Panc1 (cell line): ENCODE measurements at regions not wholly inside any gene's neighbourhood (a gene's known extent, or its start where the extent isn't known, plus 50 kb on each side); places are given as distances from the start of the nearest gene placed in this dataset.

Source experiments
- ATAC-seq: fragments of 200-7000 bp; cut with Tn5 transposase; 2 replicates; pipeline ENCODE4 v1.9.1; 2020; ENCODE audit warnings: mild to moderate bottlenecking, moderate library complexity
- BruUV-seq: library from RNA; stranded (reverse); fragments of 400-500 nt; replicated peaks from 2 replicates; lab custom pipeline; 2021; lab: Mats Ljungman, UMichigan
- CTCF ChIA-PET: fragments of 300-600 bp; sonication (Branson Sonifier 250); formaldehyde crosslinking; loops from one replicate; lab custom pipeline; 2022; ENCODE audit warnings: antibody characterized with exemption; lab: Charles Lee
- POLR2A ChIA-PET: fragments of 300-600 bp; sonication (Branson Sonifier 250); formaldehyde crosslinking; loops from one replicate; lab custom pipeline; 2022; ENCODE audit warnings: antibody characterized with exemption; lab: Charles Lee
- DNase-seq: peaks from one replicate; pipeline ENCODE4 v3.0.0-alpha.2; 2010; ENCODE audit warnings: low read depth, low spot score
- H3K27ac ChIP-seq: 2 replicates; pipeline ENCODE4 v1.5.1; 2011; ENCODE audit warnings: mild to moderate bottlenecking, low read length, inconsistent platforms
- H3K27me3 ChIP-seq: fragments of 200-500 bp; sonication (Bioruptor generic); 2 replicates; pipeline ENCODE4 v1.6.0; 2014; ENCODE audit warnings: low read length, inconsistent platforms; ENCODE audit not compliant: control insufficient read depth, insufficient read depth
- H3K36me3 ChIP-seq: fragments of 200-500 bp; sonication (Bioruptor generic); 2 replicates; pipeline ENCODE4 v1.5.1; 2014; ENCODE audit warnings: inconsistent platforms, mild to moderate bottlenecking, low read length, moderate library complexity; ENCODE audit not compliant: control insufficient read depth, insufficient read depth
- H3K4me1 ChIP-seq: 2 replicates; pipeline ENCODE4 v1.5.1; 2011; ENCODE audit warnings: inconsistent platforms, mild to moderate bottlenecking, low read length, moderate library complexity; ENCODE audit not compliant: control insufficient read depth, insufficient read depth
- H3K4me3 ChIP-seq, 2 experiments: 2 replicates each; pipeline ENCODE4 v1.5.1; 2011 to 2012; ENCODE audit warnings: low read depth in 2 of 2, low read length in 2 of 2, mild to moderate bottlenecking in 2 of 2, inconsistent platforms in 1 of 2, moderate library complexity in 1 of 2
- H3K9me3 ChIP-seq: fragments of 200-500 bp; sonication (Bioruptor generic); 2 replicates; pipeline ENCODE4 v1.5.1; 2014; ENCODE audit warnings: low read depth, mild to moderate bottlenecking, inconsistent platforms, low read length, moderate library complexity; ENCODE audit not compliant: control insufficient read depth, insufficient read depth
- POLR2AphosphoS5 ChIP-seq: IDR thresholded peaks from 2 replicates; pipeline ENCODE4 v1.6.1; 2012; ENCODE audit warnings: mild to moderate bottlenecking, low read depth, low read length, moderate library complexity
- SIN3A ChIP-seq: IDR thresholded peaks from 2 replicates; pipeline ENCODE4 v1.6.1; 2012; ENCODE audit warnings: low read depth, mild to moderate bottlenecking, low read length, moderate library complexity, borderline replicate concordance; ENCODE audit not compliant: insufficient read depth
- TCF7L2 ChIP-seq: IDR thresholded peaks from 2 replicates; pipeline ENCODE4 v1.6.1; 2011; ENCODE audit warnings: mild to moderate bottlenecking, low read depth, low read length, inconsistent platforms
- in situ Hi-C: cut with HindIII; loops from 2 replicates; pipeline ENCODE4 v1.10.0; 2016; ENCODE audit warnings: low sequenced_read_pairs, low pct_unique_long_range_greater_than_20kb
- intact Hi-C: fragments of 100-400 bp; cut with micrococcal nuclease; formaldehyde crosslinking; loops from one replicate; pipeline ENCODE4 v1.10.0; 2022; ENCODE audit not compliant: unreplicated experiment
- TF ChIP-seq, protein P1 (sequence below), 2 experiments: IDR thresholded peaks; 2 replicates each; pipeline ENCODE4 v1.6.1; 2011 to 2012; ENCODE audit warnings: low read depth in 2 of 2, control low read depth in 1 of 2, low read length in 1 of 2, mild to moderate bottlenecking in 1 of 2, moderate library complexity in 1 of 2; ENCODE audit not compliant: insufficient read depth in 1 of 2
- TF ChIP-seq, protein P2 (sequence below): fragments of 450-650 bp; IDR thresholded peaks from 2 replicates; pipeline ENCODE4 v1.5.1; 2017; ENCODE audit warnings: mild to moderate bottlenecking

- CTCF ChIA-PET, result no interaction called here
- H3K27me3 ChIP-seq, result no peaks in the 10 kb centered on the region
- no peaks in the 10 kb centered on the region for H3K9me3 ChIP-seq
- no peak for TF ChIP-seq SIN3A
- TF ChIP-seq, protein P1, sequence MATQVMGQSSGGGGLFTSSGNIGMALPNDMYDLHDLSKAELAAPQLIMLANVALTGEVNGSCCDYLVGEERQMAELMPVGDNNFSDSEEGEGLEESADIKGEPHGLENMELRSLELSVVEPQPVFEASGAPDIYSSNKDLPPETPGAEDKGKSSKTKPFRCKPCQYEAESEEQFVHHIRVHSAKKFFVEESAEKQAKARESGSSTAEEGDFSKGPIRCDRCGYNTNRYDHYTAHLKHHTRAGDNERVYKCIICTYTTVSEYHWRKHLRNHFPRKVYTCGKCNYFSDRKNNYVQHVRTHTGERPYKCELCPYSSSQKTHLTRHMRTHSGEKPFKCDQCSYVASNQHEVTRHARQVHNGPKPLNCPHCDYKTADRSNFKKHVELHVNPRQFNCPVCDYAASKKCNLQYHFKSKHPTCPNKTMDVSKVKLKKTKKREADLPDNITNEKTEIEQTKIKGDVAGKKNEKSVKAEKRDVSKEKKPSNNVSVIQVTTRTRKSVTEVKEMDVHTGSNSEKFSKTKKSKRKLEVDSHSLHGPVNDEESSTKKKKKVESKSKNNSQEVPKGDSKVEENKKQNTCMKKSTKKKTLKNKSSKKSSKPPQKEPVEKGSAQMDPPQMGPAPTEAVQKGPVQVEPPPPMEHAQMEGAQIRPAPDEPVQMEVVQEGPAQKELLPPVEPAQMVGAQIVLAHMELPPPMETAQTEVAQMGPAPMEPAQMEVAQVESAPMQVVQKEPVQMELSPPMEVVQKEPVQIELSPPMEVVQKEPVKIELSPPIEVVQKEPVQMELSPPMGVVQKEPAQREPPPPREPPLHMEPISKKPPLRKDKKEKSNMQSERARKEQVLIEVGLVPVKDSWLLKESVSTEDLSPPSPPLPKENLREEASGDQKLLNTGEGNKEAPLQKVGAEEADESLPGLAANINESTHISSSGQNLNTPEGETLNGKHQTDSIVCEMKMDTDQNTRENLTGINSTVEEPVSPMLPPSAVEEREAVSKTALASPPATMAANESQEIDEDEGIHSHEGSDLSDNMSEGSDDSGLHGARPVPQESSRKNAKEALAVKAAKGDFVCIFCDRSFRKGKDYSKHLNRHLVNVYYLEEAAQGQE (IDR thresholded peaks at IDR 0.05; ENCODE audit: insufficient read depth in 1 of 2, low read depth in 2 of 2, low read length in 1 of 2), result no peak
- no peak for TF ChIP-seq POLR2AphosphoS5
- TF ChIP-seq TCF7L2, result no peak
- TF ChIP-seq, protein P2, sequence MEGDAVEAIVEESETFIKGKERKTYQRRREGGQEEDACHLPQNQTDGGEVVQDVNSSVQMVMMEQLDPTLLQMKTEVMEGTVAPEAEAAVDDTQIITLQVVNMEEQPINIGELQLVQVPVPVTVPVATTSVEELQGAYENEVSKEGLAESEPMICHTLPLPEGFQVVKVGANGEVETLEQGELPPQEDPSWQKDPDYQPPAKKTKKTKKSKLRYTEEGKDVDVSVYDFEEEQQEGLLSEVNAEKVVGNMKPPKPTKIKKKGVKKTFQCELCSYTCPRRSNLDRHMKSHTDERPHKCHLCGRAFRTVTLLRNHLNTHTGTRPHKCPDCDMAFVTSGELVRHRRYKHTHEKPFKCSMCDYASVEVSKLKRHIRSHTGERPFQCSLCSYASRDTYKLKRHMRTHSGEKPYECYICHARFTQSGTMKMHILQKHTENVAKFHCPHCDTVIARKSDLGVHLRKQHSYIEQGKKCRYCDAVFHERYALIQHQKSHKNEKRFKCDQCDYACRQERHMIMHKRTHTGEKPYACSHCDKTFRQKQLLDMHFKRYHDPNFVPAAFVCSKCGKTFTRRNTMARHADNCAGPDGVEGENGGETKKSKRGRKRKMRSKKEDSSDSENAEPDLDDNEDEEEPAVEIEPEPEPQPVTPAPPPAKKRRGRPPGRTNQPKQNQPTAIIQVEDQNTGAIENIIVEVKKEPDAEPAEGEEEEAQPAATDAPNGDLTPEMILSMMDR, result no peak
- intact Hi-C loops, result no loop called here
- no peak for DNase-seq
- no peak overlapping the region for H3K4me3 ChIP-seq
- ATAC-seq, result no peak
- in situ Hi-C loops, result no loop called here
- no peak overlapping the region for H3K27ac ChIP-seq
- no TSS peak for BruUV-seq
- H3K4me1 ChIP-seq, result no peaks in the 10 kb centered on the region
- POLR2A ChIA-PET, result no interaction called here
- no peaks in the 10 kb centered on the region for H3K36me3 ChIP-seq
Measured at GRCh38 chr5:67699560-67699959, 503.0 kb upstream of the CD180 start.

- no peaks in the 10 kb centered on the region for H3K36me3 ChIP-seq
- TF ChIP-seq POLR2AphosphoS5 (no peak), SIN3A (no peak), TCF7L2 (no peak)
- TF ChIP-seq, protein P1 (IDR thresholded peaks at IDR 0.05; ENCODE audit: insufficient read depth in 1 of 2, low read depth in 2 of 2, low read length in 1 of 2), result no peak
- TF ChIP-seq, protein P2, result no peak
- DNase-seq, result no peak
- intact Hi-C loops, result no loop called here
- H3K4me3 ChIP-seq, result no peak overlapping the region
- ChIA-PET POLR2A (no interaction called here), CTCF (no interaction called here)
- no peak overlapping the region for H3K27ac ChIP-seq
- no peaks in the 10 kb centered on the region for H3K4me1 ChIP-seq
- H3K27me3 ChIP-seq, result no peaks in the 10 kb centered on the region
- H3K9me3 ChIP-seq, result no peaks in the 10 kb centered on the region
- BruUV-seq, result no TSS peak
- in situ Hi-C loops, result no loop called here
- no peak for ATAC-seq
Measured at GRCh38 chr5:67696446-67696845, 499.8 kb upstream of the CD180 start.
